Retinal pigment epithelial cell (primary cell): ENCODE measurements at regions not wholly inside any gene's neighbourhood (a gene's known extent, or its start where the extent isn't known, plus 50 kb on each side); places are given as distances from the start of the nearest gene placed in this dataset.

Experiments used
- DNase-seq: peaks from one replicate; pipeline ENCODE4 v3.0.0-alpha.2; 2010; ENCODE audit warnings: low read depth
- H3K4me3 ChIP-seq: 2 replicates; pipeline ENCODE4 v1.5.1; 2011; ENCODE audit warnings: mild to moderate bottlenecking, low read length, control low read depth, moderate library complexity
- CTCF ChIP-seq: conservative IDR thresholded peaks from 2 replicates; pipeline ENCODE4 v1.5.1; 2011; ENCODE audit warnings: low read depth, low read length, control low read depth, inconsistent platforms

- no peak overlapping the region for H3K4me3 ChIP-seq
- no peak for DNase-seq
- no peak for TF ChIP-seq CTCF
Observed at GRCh38 chr5:38775218-38775840, 70.5 kb upstream of the OSMR start.

GRCh38 chr5:38776149-38776896 is 69.5 kb upstream of the OSMR start:
- no peak overlapping the region for H3K4me3 ChIP-seq
- no peak for DNase-seq
- no peak for TF ChIP-seq CTCF

GRCh38 chr5:38777111-38777510 is 68.7 kb upstream of the OSMR start:
- TF ChIP-seq CTCF, result no peak
- DNase-seq, result no peak
- no peak overlapping the region for H3K4me3 ChIP-seq

GRCh38 chr5:38780316-38780715 is 65.5 kb upstream of the OSMR start:
- H3K4me3 ChIP-seq, result no peak overlapping the region
- no peak for TF ChIP-seq CTCF
- DNase-seq, result no peak

- no peak overlapping the region for H3K4me3 ChIP-seq
- DNase-seq, result peak; percentile 51
- peak; percentile 37 for TF ChIP-seq CTCF
Observed at GRCh38 chr5:38780945-38781344, 64.9 kb upstream of the OSMR start.

GRCh38 chr5:38782180-38782835 is 63.5 kb upstream of the OSMR start:
- no peak for DNase-seq
- TF ChIP-seq CTCF, result no peak
- H3K4me3 ChIP-seq, result no peak overlapping the region

- no peak for TF ChIP-seq CTCF
- peak; percentile 90 for DNase-seq
- H3K4me3 ChIP-seq, result no peak overlapping the region
Observed at GRCh38 chr5:38783011-38783561, 62.7 kb upstream of the OSMR start.
